22Rv1 (cell line): ENCODE measurements at regions not wholly inside any gene's neighbourhood (a gene's known extent, or its start where the extent isn't known, plus 50 kb on each side); places are given as distances from the start of the nearest gene placed in this dataset.

Experiments used
- H3K27ac ChIP-seq: fragments of 450-650 bp; 2 replicates; pipeline ENCODE4 v1.5.1; 2017
- CTCF ChIP-seq: fragments of 450-650 bp; IDR thresholded peaks from 2 replicates; pipeline ENCODE4 v1.5.1; 2017; ENCODE audit warnings: mild to moderate bottlenecking
- ZFX ChIP-seq: fragments of 450-650 bp; IDR thresholded peaks from 2 replicates; pipeline ENCODE4 v1.6.1; 2017; ENCODE audit warnings: antibody characterized with exemption, borderline replicate concordance

GRCh38 chr21:35871906-35872305 is 188.4 kb downstream of the SETD4 start:
- TF ChIP-seq CTCF (no peak), ZFX (no peak)
- H3K27ac ChIP-seq = no peak overlapping the region

- H3K27ac ChIP-seq = no peak overlapping the region
- no peak for TF ChIP-seq CTCF
- TF ChIP-seq ZFX = no peak
Observed at GRCh38 chr21:35868869-35869223, 191.5 kb downstream of the SETD4 start.

GRCh38 chr21:35868005-35868868 is 192.1 kb downstream of the SETD4 start:
- H3K27ac ChIP-seq = no peak overlapping the region
- TF ChIP-seq ZFX (no peak), CTCF (no peak)

GRCh38 chr21:35864039-35864438 is 196.3 kb downstream of the SETD4 start:
- no peak for TF ChIP-seq ZFX
- TF ChIP-seq CTCF = no peak
- H3K27ac ChIP-seq = no peak overlapping the region

GRCh38 chr21:35862969-35863368 is 197.4 kb downstream of the SETD4 start:
- TF ChIP-seq CTCF (no peak), ZFX (no peak)
- H3K27ac ChIP-seq = no peak overlapping the region

- TF ChIP-seq ZFX (no peak), CTCF (no peak)
- no peak overlapping the region for H3K27ac ChIP-seq
Observed at GRCh38 chr21:35861661-35862060, 198.7 kb downstream of the SETD4 start.

- TF ChIP-seq ZFX (no peak), CTCF (no peak)
- H3K27ac ChIP-seq = no peak overlapping the region
Observed at GRCh38 chr21:35860189-35860869, 200.0 kb downstream of the SETD4 start.
